HG03378 (cell line): ENCODE measurements at regions not wholly inside any gene's neighbourhood (a gene's known extent, or its start where the extent isn't known, plus 50 kb on each side); places are given as distances from the start of the nearest gene placed in this dataset.

Experiments used
- ATAC-seq: cut with Tn5 transposase; IDR thresholded peaks from one replicate; pipeline ENCODE4 v1.9.1; 2021; ENCODE audit warnings: mild to moderate bottlenecking, moderate library complexity; ENCODE audit not compliant: unreplicated experiment

- ATAC-seq = no peak
Observed at GRCh38 chr9:86460216-86461002, 106.2 kb upstream of the TUT7 start.

GRCh38 chr9:86459599-86460155, 105.5 kb upstream of the TUT7 start:
- no peak for ATAC-seq

DNA sequence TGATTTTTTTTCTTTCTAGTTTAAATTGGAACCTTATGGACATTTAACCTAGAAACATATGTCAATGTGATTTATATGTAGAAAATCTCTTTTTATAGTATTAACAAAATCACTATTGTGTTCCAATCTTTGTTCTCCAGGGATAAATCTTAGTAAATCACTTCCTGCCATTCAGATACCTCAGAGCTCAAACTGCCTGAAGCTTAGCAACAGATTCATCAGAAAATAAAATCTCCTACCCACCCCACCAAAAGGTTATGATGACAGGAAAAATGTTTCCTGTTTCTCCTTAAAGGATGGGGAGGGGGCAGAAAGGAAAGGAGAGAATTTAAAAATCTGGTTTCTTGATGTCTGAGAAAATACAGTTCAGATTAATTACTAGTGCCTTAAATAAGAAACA, 105.0 kb upstream of the TUT7 start:
- ATAC-seq = no peak

DNA sequence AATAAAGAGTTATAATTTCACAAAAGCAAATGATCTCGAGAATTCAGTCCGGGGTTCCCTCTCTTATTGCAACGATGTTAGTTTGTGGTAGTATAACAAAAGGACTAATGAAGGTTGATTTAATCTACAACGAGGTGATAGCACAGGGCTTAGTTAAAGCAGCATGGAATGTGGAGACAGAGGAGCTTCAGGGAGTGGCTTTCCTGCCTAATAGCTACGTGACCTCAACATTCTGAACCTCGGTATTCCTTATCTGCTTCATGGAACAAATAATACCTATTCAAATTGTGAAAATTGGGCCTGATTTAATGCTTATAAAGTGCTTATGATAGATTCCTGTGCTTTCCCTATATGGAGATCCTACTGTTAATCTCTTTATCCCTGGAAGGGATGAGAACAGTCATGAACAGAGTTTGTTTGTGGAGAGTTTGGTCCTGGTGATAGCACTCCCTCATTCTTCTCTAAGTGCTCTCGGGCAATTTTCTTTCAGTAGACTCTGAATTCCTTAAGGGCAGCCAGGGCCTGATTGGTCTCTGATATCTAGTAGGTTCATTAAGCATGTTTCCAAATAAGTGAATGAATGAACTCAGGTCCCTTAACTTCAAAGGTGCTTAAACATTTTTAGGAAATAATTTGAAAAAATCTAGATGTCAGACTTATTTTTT, 104.1 kb upstream of the TUT7 start:
- ATAC-seq = no peak

GRCh38 chr9:86456416-86456815, 102.2 kb upstream of the TUT7 start:
- ATAC-seq = no peak

- ATAC-seq = no peak
Observed at GRCh38 chr9:86454701-86455615, 100.7 kb upstream of the TUT7 start.

GRCh38 chr9:86452201-86452828, 98.1 kb upstream of the TUT7 start:
- no peak for ATAC-seq

DNA sequence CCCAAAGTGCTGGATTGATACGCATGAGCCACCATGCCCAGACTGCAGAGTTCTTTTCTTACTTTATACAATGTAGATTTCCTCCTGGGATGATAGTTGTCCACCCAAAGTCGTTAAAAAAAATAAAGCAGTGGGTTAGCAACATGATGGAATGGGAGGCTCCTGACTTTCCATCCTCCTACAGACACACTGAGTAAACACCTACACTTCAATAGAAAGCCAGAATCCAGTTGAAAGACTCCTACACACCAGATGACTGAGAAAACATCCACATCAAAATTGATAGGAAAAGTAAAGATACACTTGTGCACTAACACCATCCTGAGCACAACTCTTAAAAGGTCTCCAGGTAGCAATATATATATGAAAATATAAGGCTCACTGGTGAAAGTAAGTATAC, 95.0 kb upstream of the TUT7 start:
- ATAC-seq = no peak

GRCh38 chr9:86445671-86446070, 91.5 kb upstream of the TUT7 start:
- ATAC-seq = no peak

- ATAC-seq = no peak
Observed at GRCh38 chr9:86443992-86444391, 89.8 kb upstream of the TUT7 start.

DNA sequence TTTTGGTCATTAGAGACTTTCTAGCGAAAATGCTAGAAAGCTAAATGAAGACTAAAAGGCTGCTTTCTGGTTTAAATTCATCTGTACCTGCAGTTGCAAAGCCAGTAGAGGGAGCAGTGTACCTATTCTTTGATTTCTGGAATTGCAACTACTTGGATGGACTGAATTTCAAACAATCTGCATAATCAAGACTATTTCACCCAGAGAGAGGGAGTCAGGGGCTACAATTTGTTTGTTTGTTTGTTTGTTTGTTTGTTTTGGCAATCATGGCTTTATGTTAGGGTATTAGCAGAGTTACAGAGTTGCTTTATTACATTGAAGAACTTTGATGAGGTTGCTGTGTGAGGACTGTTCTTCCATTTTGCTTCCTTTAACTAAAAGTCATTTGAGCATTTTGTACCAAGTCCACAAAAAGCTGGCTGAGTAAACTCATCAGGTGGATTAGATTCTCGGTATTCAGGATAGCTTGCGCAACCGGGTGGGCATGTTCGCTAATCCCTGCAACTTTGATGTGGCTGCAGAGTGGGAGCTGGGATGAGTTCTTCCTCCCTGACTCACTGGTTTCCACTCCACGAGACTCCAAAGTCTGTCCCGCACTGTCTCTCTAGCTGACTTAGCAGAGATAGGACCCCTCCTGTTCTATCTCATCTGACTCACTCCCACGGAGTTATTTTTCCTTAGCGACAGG, 80.0 kb upstream of the TUT7 start:
- no peak for ATAC-seq

- ATAC-seq = no peak
Observed at GRCh38 chr9:86424251-86424891, 70.2 kb upstream of the TUT7 start.

DNA sequence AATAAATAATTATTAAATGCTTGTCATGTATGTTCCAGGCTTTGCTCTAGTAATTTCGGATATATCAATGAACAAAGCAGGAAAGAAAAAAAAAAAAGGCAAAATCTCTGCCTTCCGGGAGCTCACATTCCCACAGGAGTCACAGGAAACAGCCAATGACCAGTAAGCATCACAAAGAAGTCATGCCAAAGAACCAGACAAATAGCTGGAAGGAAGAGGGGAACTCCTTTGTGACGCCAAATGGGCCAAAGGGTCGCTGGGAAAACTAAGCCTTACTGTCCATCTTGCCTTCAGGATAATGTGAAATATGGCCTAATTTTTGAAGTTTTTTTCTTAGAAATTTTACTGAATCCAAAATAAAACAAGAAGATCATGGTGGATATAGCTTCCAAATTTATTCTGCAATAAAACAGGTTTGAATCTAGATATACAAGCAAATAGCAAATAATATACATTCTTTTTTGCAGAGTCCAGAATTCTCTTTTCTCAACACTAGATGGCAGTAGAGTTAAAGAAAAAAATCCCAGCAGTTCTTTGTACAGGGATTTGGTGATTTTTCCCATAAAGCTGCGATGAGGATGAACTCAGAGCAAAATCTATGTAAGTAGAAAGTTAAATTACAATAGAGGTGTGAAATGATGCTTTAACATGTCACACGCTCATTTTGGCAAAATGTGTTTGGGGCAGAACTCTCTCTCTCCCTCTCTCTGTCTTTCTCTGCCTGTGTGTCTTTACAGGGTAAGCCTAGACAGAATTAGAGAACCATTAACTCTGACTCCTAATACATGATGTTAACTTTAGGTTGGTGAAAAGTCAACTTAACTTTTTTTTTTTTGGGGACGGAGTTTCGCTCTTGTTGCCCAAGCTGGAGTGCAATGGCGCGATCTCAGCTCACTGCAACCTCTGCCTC, 60.0 kb upstream of the TUT7 start:
- ATAC-seq = no peak

GRCh38 chr9:86410281-86410680, 56.1 kb upstream of the TUT7 start:
- no peak for ATAC-seq

- no peak for ATAC-seq
Observed at GRCh38 chr9:86408121-86408520, 53.9 kb upstream of the TUT7 start.

DNA sequence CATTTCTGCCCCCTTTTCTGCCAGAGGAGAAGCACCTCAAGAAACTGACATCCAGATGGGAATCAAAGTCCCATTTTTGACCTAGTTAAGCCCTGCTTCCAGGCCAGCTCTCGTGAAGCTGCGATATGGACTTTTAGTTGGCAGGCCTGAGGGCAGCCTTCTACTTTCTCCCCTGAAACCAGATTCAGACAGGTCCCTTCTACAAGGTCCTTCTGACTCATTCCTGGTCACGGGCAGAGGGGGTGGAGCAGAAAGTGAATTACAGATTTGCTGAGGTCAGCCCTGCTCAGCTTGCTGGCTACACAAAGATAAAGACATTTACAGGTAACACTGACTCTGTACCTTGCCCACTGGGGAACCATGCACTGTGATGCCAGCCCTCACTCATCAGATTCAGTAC, 52.8 kb upstream of the TUT7 start:
- ATAC-seq = no peak

- ATAC-seq = no peak
Observed at GRCh38 chr9:86406366-86406765, 52.2 kb upstream of the TUT7 start.

DNA sequence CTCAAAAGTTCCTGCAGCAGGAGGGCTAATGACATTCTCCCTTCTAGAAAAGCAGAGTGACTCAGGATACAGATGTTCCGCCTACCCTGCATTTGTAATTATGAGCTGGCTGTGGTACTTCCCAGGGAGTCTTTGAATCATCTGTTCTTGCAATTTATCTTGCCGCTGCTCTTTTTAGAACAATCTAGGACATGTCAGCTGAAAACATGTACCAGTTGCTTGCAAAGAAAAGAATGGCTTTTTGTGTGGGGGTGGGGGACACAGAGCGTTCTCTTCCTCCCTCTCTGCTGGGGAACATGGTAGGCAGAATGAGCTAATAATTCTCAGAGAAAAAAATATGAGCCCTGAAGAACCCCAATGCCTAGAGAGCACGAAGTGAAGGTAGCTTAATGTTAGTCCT, 51.7 kb upstream of the TUT7 start:
- ATAC-seq = no peak

DNA sequence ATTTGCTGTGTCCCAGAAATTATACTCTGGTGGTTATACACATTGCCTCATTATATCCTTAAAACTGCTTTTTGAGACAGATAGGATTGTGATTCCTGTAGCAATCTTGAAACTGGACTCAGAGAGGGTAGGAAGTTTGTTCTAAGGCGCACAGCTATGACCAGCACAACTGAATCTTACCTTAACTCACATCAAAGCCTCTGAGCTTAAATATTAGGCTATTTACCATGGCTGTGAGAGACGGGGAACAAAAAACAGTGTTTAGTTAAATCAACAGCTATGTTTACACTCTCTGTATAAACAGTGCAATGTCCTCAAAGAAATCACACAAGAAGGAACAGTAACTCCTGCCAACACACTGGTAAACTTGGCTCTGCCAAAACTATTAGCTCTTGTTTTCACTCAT, 50.9 kb upstream of the TUT7 start:
- no peak for ATAC-seq
